ENCODE measurements at regions not wholly inside any gene's neighbourhood (a gene's known extent, or its start where the extent isn't known, plus 50 kb on each side); places are given as distances from the start of the nearest gene placed in this dataset.

GRCh38 chr9:95822583-95823431 is 52.7 kb upstream of the ERCC6L2 start:
- no peak for DNase-seq (ENCODE audit: low read depth in 2 of 2)

DNA sequence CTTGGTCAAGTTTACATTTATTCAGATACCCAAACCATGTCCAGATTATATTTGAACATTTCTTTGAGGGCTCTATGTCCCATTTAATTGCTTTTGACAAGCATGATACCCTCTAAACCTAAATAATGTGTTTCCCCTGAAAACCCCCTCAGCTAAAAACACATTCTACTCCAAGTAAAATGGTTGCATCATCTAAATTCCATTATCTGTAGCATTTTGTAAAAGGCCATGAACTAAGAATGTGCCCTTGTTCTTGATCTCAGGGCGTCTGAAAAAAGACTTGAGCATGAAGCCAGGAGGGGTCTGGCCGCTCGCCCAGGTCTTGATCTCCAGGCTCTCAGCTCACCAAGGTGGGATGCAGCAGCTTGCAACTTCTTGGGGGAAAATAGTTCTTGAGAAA is 53.5 kb upstream of the ERCC6L2 start:
- DNase-seq (ENCODE audit: low read depth in 2 of 2): no peak

GRCh38 chr9:95820074-95820473 is 55.4 kb upstream of the ERCC6L2 start:
- DNase-seq (ENCODE audit: low read depth in 2 of 2): no peak

DNA sequence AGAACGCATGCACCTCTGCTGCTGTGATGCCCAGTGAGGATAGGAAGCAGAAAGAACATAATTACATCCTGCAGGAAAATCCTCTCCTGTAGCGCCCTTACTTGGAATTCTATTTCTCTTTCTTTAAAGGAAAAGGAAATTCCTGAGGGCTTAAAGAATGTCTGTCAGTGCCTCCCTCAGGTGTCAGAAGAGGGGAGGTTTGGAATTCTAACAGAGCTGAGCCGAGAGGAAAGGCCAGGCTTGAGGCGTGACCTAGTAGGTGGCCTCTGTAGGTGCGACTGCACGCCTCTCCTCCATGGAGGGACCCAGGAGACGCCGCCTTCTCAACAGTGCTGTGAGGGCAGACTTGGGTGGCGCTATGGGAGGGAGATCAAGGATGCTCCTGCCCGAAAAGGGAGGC is 55.9 kb upstream of the ERCC6L2 start:
- DNase-seq (ENCODE audit: low read depth in 2 of 2): no peak

DNA sequence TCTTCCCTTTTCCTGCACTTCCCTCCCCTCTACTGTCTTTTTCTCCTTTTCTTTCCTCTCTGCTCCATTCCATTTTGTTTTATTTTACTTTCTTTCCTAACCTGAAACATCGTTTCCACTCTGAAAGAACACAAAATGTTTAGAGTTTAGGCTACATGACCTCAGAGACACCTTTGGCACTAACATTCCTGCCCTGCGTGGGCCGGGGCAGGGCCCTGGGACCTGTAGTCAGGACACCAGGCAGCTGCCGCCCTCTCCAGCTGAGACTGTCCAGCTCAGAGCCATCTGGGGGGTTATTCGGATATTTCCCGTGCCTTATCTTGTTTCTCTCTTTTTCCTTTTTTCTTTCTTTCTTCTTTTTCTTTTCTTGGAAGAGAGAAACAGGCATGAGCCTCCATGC is 58.3 kb upstream of the ERCC6L2 start:
- no peak for DNase-seq (ENCODE audit: low read depth in 2 of 2)

DNA sequence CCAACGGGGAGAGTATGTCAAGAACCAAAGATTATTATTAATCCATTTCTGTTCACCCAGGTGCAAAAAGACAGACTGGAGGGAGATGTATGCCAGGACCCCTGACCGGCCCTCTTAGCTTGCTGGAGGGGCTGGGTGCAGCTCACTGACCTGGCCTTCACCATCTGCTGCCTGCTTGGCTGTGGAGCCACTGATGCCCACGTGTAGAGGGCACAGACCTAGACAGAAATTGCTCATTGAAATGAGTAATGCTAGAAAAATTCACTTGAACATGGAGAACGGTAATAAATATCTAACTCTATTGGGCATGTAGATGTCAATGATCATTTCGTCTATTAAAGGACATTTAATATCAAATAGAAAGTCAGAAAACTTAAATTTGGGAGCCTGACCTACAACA is 58.8 kb upstream of the ERCC6L2 start:
- DNase-seq (ENCODE audit: low read depth in 2 of 2): no peak

DNA sequence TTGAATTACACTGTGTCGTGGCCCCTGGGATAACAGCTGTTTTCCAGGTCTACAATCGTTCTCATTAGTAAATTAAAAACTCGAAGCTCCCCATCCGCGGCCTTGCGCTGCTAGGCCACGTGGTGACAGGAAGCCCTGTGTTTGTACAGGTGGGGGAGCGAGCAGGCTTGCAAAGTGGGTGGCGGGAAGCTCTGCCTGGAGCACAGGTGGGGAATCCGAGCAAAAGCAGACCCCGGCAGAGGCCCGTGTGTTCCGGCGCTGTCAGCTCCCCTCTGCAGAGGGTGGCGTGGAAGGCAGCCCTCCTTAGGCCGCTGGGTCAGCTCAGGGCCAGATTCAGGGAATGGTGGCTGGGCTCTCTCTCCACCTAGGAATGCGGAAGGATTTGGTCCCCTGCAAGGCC is 59.5 kb upstream of the ERCC6L2 start:
- no peak for DNase-seq (ENCODE audit: low read depth in 2 of 2)

- DNase-seq (ENCODE audit: low read depth in 2 of 2): no peak
Observed at GRCh38 chr9:95815133-95815532, 60.4 kb upstream of the ERCC6L2 start.

GRCh38 chr9:95813923-95814322 is 61.6 kb upstream of the ERCC6L2 start:
- no peak for DNase-seq (ENCODE audit: low read depth in 2 of 2)

- DNase-seq (ENCODE audit: low read depth in 2 of 2): no peak
Observed at GRCh38 chr9:95810814-95811213, 64.7 kb upstream of the ERCC6L2 start.

GRCh38 chr9:95810133-95810532 is 65.4 kb upstream of the ERCC6L2 start:
- no peak for DNase-seq (ENCODE audit: low read depth in 2 of 2)

GRCh38 chr9:95809686-95810085 is 65.8 kb upstream of the ERCC6L2 start:
- DNase-seq (ENCODE audit: low read depth in 2 of 2): no peak

- no peak for DNase-seq (ENCODE audit: low read depth in 2 of 2)
Observed at GRCh38 chr9:95808011-95808410, 67.5 kb upstream of the ERCC6L2 start.

DNA sequence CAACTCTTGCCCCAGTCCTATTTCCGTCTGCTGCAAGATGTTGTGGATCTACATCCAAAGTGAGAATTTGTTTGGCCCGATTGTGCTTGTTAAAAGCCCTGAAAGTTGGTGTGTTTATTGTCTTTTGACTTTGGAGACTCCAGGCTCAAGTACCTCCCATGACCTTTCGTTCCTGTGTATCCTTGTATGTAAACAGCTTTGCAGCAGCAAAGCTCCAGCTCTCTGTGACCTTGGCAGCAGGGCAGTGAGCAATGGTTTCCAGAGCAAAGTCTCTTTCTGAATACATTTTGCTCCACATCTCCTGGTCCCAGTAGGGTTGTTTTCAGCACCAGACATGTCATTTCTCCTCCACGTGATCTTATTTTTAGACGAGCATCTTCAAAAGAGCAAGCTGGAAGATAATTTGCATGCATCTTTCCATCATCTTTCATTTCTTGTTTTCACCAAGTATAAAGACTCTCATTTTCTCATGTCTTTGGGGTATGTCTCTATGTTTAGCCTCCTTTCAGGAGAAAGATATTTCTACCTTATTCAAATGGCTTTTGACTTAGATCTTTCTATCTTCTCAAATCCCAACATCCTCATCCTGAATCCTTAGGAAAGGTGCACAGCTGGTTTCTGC is 68.1 kb upstream of the ERCC6L2 start:
- no peak for DNase-seq (ENCODE audit: low read depth in 2 of 2)

- no peak for DNase-seq (ENCODE audit: low read depth in 2 of 2)
Observed at GRCh38 chr9:95803197-95803596, 72.3 kb upstream of the ERCC6L2 start.

DNA sequence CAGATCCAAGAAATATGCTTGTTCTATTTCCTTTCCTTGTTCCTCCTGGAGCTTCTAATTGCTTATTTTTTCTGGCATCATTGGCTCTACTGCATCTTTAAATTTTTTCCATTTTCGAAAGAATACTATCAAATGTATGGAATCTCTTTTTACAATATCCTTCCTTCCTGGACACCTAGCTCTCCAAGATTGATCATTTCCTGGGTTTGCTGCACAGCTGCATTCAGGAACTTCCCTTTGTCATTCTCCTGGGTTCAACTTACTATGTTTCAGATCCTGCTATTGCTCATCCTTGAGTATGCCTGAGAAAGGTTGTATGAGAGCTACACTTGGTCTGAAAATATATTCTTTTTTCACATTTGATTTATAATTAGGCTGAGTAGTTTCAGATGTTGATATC is 73.7 kb upstream of the ERCC6L2 start:
- no peak for DNase-seq (ENCODE audit: low read depth in 2 of 2)

GRCh38 chr9:95796029-95796428 is 79.5 kb upstream of the ERCC6L2 start:
- no peak for DNase-seq (ENCODE audit: low read depth in 2 of 2)

- DNase-seq (ENCODE audit: low read depth in 2 of 2): no peak
Observed at GRCh38 chr9:95793924-95794828, 81.3 kb upstream of the ERCC6L2 start.

GRCh38 chr9:95791695-95792094 is 83.8 kb upstream of the ERCC6L2 start:
- no peak for DNase-seq (ENCODE audit: low read depth in 2 of 2)

GRCh38 chr9:95791286-95791685 is 84.2 kb upstream of the ERCC6L2 start:
- no peak for DNase-seq (ENCODE audit: low read depth in 2 of 2)

DNA sequence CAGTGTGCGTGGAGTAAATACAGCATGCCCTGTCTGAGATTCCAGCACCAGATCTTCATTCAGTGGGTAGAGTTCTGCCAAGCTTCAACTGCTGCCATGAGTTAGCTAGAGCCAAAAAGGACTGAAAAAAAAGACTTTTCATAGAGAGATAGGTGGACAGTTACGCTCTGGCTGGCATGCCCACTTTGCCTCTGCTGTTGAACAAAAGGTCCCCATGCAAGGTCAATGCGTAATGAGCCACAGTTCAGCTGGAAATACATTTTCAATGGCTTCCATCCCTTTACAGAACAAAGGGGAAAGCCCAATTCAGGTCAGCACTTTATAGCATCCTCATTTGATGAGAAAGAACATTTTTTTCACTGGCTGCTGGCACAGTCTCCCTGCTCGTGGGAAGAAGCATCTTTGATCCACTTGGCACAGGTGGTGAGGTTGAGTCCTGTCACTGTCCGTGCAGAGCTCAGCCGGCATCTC is 86.9 kb upstream of the ERCC6L2 start:
- DNase-seq (ENCODE audit: low read depth in 2 of 2): no peak

GRCh38 chr9:95788021-95788420 is 87.5 kb upstream of the ERCC6L2 start:
- DNase-seq (ENCODE audit: low read depth in 2 of 2): no peak

All from stimulated activated CD8-positive, alpha-beta memory T cell treated with anti-CD3 and anti-CD28 coated beads, Interleukin-2, amount 100 ng/mL, for 1 hour (primary cell).